ENCODE measurements at regions not wholly inside any gene's neighbourhood (a gene's known extent, or its start where the extent isn't known, plus 50 kb on each side); places are given as distances from the start of the nearest gene placed in this dataset.
"Not testable (repeated sequence)": the region's sequence is repeated elsewhere in the genome, so short reads cannot be mapped to it uniquely, and the experiment has no call there.

DNA sequence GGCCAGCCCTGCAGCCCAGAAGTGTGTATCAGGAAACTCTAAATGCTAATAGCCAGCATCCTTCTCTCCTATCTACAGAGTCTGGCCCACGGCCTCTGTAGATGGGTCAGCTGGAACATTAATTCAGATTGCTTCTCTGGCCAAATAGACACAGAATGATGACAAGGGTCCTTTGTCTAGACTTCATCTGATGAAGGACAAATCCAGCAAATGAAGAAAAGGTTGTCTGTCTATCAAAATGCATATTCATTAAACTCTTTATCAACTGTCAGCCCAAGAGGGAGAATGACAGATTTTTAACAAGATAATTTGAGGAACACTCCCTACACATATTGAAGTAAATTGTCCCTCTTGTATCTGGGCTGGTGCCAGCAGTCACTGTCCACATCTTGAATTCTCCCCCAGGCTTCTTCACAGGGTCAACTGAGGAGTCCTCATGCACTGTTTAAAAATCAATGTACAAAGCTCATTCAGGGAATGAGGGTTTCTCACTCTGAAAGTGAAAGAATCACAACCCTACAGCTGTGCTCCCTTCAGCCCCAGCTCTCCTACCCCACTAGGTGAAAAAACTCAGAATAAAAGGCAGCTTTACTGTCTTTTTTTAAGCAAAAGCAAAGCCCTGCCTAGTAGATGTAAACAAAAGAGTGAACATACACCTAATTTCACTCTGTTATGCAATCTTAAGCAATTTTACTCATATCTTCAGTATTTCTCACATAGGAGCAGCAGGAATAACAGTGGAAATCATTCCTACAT is 507.7 kb downstream of the IGSF11 start:
- no peak for DNase-seq (ENCODE audit: low read depth)

DNA sequence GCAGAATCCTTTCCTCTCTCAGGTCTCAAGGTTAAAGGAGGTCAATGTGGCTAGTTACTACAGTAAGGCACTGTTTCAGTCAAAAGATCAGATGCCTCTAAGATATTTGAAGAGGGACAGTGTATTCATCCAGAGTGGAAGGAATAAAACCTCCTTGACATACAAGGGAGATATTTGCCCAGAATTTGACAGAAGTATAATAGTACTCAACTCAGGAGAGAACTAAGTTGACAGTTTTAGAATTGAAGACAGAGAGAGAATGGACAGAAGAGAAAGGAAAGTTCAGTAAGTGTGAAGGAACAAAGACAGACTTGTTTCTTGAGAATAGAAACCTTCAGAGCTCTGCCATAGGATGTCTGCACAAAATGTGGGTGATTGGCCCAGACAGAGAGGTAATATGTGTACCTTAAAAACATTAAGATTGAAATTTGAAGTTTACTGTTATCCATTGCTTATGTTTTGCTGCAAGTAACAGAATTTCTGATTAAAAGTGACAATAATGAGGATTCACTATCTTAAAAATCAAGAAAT is 507.1 kb downstream of the IGSF11 start:
- DNase-seq (ENCODE audit: low read depth): no peak

DNA sequence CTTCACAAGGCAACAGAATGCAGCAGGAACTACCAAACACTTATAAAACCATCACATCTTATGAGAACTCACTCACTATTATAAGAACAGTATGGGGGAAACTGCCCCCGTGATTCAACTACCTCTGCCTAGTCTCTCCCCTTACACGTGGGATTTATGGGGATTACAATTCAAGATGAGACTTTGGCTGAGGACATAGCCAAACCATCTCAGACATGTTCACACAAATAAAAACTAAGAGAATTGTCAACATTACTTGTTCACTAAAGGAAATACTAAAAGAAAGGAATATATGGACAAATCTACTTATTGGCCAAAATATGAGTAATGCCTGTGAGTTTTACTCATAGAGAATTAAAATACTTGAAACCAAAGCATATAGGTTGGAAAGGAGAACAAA is 505.1 kb downstream of the IGSF11 start:
- no peak for DNase-seq (ENCODE audit: low read depth)

DNA sequence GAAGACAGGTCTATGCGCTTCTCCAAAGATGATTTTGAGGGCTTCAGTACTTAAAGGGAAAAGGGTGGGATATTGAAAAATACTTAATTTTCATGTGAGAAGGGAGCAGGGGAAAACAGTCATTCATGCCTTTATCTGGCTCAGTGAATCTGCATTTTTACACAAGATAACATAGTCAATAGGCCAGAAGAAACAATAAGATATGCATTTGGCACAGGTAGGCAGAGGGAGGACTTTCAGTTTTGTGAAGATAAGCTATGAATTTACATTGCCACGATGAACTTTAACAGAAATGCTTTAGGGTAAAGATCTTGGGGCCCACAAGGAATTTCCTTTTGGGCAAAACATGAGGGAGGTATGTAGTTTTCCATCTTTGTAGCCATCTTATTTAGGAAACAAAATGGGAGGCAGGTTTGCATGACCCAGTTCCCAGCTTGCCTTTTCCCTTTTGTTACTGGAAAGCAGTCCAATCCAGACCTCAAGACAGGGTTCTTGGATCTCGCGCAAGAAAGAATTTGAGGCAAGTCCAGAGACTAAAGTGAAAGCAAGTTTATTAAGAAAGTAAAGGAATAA is 504.2 kb downstream of the IGSF11 start:
- no peak for DNase-seq (ENCODE audit: low read depth)

DNA sequence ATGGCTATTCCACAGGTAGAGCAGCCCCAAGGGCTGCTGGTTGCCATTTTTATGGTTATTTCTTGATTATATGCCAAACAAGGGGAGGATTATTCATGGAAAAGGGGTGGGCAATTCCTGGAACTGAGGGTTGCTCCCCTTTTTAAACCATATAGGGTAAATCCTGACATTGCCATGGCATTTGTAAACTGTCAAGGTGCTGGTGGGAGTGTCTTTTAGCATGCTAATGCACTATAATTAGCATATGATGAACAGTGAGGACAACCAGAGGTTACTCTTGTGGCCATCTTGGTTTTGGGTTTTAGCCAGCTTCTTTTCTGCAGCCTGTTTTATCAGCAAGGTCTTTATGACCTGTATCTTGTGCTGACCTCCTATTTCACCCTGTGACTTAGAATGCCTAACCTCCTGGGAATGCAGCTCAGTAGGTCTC is 503.7 kb downstream of the IGSF11 start:
- DNase-seq (ENCODE audit: low read depth): not testable (repeated sequence)

DNA sequence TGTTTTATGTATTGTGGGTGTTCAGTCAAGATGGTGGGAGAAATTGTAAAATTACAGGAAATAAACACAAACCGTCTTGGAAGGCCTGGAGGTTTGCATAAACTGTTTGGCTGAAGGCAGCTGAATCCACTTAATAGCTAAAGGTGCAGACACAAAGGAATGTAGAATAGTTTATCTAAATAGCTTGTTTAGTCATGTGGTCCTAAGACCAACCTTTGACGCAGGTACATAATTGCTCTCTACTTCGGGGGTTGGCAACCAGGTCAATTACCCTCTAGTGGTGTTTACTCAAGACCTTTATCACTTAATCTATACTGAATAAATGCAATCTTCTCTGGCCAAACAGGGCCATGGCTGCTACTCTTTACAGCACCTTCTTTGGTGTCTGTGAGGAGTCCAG is 502.8 kb downstream of the IGSF11 start:
- no peak for DNase-seq (ENCODE audit: low read depth)

DNA sequence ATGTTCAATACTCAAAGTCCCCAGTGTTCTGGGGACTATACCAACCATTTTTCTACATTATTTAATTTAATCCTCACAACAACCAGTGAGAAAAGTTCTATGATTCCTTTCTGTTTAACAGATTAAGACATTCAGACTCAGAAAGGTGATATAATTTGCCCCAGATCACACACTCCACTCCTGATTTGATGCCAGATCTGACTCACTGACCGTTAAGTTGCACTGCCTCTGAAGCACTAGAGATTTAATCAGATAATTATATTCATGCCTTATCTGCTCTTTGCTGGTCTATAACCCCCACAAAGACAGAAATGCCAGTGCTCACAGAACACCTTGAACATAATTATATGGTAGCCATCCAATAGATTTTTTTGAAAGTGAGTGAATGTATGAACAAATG is 501.0 kb downstream of the IGSF11 start:
- DNase-seq (ENCODE audit: low read depth): no peak

DNA sequence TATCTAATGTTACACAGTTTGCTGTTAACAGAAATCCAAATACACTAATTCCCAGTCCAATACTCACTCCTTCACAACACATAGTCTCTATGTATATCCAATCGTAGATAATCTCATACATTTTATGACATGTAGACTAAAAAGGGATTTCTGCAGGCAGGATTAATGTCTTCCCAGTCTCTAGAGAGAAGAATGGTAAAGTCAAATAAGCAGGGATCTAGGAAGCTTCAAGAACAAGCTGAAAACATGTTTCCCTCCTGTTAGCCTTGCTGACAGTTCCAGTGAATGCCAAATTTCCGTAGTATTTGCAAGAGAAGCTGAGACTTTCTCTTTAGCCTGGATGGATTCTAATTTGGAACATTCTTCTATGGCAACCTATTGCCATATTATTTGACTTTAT is 500.1 kb downstream of the IGSF11 start:
- no peak for DNase-seq (ENCODE audit: low read depth)

DNA sequence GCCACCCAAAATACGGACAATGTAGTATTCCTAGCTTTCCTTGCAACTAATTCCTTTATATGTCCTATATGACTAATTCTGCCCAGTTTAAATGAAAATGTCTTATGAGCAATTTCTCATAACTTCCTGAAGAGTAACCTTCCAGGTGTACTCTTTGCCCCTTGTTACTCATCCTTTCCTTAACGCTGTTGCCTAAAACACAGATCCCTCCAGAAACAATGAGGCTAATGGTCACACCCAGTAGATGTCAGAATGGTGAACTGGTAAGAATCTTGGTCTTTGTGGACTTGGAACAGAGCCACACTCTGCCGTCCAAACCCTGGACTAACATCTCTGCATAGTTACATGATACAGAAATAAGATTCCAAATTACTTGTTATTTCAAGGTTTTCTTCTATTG is 497.9 kb downstream of the IGSF11 start:
- no peak for DNase-seq (ENCODE audit: low read depth)

DNA sequence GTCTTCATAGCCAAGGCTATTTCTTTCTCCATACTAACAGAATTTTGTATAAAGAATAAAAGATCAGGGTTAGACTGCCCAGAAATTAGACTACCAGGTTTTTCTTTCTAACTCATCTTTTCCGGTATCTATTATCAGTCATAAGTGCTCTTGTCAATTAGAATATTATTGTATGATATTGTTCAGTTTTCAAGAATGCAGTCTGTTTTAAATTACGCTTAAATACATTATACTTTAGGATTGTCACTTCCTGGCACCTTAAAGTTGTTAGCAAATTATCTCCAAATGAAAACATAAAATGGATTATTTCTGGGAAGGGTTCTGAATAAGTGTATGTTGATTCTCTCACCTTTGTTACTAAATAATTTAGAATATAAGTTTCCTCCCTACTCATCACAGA is 497.2 kb downstream of the IGSF11 start:
- DNase-seq (ENCODE audit: low read depth): no peak

DNA sequence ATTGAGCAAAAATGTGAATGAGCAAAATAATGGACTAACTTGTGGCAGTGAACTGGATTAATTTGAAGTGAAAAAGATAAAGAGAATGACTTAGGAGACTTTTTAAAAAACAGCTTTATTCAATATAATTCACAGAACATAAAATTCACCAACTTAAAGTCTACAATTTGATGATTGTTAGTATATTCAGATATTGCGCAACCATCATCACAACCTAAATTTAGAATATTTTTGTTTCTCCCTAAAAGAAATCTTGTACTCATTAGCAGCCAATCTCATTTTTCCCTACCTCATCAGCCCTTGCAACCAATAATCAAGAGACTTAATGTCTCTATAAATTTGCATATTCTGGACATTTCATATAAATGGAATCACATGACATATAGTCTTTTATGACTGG is 496.5 kb downstream of the IGSF11 start:
- DNase-seq (ENCODE audit: low read depth): no peak

DNA sequence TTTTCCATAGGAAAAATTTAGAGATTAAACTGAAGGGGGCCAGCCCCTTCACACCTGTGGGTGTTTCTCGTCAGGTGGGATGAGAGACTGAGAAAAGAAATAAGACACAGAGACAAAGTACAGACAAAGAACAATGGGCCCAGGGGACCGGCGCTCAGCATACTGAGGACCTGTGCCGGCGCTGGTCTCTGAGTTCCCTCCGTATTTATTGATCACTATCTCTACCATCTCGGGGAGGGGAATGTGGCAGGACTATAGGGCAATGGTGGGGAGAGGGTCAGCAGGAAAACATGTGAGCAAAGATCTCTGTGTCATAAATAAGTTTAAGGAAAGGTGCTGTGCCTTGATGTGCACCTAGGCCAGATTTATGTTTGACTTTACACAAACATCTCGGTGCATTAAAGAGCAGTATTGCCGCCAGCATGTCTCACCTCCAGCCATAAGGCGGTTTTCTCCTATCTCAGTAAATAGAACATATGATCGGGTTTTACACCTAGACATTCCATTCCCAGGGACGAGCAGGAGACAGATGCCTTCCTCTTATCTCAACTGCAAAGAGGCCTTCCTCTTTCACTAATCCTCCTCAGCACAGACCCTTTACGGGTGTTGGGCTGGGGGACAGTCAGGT is 494.7 kb downstream of the IGSF11 start:
- not testable (repeated sequence) for DNase-seq (ENCODE audit: low read depth)

DNA sequence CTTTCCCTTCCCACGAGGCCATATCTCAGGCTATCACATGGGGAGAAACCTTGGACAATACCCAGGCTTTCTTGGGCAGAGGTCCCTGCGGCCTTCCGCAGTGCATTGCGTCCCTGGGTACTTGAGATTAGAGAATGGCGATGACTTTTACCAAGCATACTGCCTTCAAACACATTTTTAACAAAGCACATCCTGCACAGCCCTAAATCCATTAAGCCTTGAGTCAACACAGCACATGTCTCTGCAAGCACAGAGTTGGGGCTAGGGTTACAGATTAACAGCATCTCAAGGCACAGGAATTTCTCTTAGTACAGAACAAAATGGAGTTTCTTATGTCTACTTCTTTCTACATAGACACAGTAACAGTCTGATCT is 494.2 kb downstream of the IGSF11 start:
- not testable (repeated sequence) for DNase-seq (ENCODE audit: low read depth)

DNA sequence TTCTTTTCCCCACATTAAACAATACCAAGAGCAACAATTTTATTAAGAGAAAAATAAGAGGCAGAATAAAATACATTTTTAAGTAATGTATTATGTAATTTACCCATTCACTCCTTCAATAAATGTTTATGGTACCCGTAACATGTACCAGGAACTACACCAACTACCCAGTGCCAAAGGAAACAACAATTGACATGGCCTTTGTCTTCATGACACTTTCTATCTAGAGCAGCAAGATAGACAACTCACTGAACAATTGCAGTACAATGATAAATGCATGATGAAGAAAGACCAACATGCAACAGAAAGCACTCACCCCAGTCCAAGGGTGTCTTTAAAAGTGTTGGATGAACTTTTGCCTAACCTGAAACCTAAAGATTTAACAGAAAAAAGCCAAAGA is 493.8 kb downstream of the IGSF11 start:
- no peak for DNase-seq (ENCODE audit: low read depth)

DNA sequence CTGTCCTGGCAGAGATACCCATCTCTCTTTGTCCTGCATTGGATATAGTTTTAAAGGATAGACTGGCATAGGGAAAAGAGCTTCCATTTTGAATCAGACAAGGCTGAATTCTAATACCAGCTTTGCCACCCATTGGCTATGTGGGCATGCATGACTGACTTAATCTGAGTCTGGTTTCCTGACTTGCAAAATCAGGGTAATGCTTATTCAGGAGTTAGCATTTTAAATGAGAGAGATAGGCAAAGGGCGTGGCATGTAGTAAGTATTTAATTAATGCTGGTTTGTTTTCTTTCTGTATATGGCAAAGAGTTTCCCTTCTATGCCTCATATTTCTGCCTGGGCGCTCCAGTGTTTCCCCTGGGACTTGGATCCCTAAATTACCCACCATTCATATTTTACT is 492.9 kb downstream of the IGSF11 start:
- no peak for DNase-seq (ENCODE audit: low read depth)

DNA sequence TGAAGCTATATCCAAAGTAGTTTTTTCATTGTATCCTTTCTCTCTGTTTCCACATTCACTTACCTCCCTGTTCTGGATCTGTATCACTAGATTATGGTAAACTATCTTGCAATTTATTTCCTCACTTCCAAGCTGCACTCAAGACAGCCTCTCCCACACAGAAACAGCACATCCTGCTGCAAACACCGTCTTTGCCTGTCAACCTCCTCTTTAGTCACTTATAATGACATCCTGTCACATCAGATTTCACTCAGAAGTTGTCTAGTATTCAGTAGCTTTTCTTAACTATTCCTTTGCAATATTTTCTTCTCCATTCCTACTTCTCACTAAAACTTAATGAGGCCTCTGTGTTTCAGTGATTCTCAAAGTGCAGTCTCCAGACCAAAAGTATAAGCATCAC is 490.8 kb downstream of the IGSF11 start:
- DNase-seq (ENCODE audit: low read depth): no peak

DNA sequence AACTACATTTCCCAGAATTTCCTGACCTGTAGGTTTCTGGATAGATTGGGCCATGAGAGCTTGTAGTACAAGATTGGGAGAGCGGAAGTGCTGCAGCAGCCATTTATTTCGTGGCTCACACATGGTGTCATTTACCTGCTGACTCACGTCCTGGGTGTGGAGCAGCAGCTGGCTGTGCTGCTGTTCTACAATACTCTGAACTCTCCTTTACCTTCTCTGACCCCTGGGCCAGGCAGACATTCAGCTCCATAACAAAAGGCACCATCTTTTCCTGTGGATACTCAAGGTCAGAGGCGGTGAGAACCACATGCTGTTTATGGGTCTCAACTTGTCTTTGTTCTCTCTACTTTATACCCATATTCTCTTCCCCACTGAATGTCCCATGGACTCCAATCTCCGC is 490.2 kb downstream of the IGSF11 start:
- DNase-seq (ENCODE audit: low read depth): no peak

DNA sequence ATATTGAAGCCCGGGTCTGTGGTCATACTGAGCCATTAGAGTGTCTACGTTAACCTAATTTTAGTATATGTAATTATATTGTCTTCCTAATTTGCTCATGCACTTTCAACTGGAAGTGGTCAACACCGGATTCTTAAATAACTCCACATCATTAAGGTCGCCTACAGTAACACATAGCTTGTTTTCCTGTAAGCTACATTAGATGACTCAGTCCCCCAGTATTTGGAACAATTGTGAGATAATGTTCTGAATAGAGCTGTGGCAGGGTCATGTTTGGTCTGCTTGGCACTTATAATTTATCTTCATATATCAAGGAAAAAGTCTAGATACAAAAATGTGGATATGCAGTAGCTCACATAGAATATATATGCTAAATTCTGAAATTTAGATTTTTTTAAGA is 486.2 kb downstream of the IGSF11 start:
- DNase-seq (ENCODE audit: low read depth): peak; percentile 1

DNA sequence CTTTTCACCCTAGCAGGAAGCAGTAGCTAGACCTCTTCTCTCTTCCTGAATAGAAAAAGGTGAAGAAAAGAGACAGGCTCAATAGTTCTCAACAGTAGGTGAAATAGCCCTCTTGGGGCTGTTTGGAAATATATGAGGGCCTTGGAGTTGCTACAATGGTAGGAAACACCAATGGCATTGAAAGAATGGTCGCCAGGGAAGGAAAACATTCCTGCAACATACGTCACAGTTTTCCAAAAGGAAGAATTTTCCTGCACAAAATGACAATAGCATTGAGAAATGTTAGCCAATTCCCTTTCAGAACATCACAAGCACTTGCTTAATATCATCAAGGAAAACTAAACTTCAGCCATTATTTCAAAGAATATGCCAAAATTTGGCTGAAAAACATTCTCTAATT is 484.5 kb downstream of the IGSF11 start:
- no peak for DNase-seq (ENCODE audit: low read depth)

DNA sequence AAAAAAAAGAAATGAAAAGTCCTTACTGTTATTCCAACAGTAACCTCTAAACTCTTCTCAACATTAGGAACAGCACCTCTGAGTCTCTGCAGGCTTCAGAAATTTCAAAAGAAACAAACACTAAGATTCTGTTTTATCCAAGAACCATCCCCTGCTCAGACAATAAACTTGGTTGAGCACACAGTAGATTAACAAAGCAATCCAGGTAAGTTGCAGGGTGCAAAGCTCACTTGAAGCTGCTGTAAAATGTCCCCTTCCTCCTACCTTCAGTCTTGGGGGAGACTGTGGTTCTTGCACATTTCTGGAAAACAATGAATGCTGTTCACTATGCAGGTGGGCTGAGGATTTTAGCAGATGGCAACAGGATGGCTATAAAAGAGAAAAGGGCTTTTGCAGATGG is 484.1 kb downstream of the IGSF11 start:
- DNase-seq (ENCODE audit: low read depth): no peak

DNA sequence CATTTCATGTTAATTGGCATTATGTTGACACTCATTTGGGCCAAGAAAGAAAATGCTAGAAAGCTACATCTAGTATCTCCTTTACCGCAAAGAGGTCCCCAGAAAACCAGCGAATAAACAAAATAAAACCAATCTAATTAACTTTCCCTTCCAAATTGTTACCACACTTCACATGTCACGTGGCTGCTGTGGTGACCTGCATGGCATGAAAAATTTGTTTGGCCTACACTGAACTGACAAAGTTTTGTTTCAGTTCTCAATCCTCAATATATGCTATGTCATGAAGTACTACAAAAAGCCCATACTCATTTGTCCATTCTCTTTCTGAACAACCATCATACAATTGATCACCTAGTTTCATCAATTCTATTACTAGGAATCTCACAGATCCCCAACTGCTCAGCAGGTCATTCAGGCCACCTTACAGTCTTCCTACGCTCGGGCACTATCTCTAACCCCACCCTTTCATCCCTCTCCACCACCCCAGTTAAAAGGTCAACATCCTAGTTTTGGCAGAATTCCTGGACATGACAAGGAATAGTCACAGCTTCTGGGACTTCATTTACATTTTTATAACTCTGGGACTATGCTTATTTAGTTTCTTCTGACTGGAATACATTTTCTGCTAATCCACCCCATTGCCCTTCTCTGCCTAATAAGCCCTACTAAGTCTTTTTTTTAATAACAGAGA is 480.4 kb downstream of the IGSF11 start:
- no peak for DNase-seq (ENCODE audit: low read depth)

DNA sequence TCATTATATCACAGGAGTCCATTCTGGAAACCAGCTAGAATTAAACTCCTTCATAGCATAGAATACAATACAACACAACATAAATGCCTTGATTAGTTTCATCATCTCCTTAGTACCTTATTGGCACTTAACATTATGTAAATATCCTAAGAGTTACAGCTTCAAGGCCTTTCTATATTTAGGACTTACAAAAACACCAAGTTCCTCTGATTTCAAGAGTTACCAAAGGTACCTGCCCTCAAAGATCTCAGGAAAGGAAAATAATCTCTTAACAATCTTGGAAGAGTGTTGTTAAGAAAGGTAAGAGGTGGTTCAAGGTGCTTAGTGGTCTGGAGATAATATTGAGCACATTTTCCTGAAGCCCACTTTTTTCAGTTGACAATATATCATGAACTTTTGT is 477.7 kb downstream of the IGSF11 start:
- DNase-seq (ENCODE audit: low read depth): no peak

DNA sequence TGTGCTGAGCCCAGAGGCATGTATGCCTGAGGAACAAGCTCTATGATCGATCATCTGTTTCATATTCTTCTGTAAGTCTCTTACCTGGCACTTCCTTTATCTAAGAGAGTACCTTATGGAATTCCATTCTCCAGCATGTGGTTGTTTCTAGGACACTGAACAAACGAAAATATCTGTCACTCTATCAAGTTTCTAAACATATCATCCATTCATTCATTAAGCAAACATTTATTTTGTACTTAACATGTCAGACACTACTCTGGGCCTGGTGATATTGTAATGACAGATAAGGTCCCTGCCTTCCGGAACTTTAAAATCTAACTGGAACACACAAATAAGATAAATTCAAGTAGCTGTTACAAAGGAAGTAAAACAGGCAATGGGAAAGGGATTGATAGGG is 477.1 kb downstream of the IGSF11 start:
- DNase-seq (ENCODE audit: low read depth): no peak
